ENCODE measurements at regions not wholly inside any gene's neighbourhood (a gene's known extent, or its start where the extent isn't known, plus 50 kb on each side); places are given as distances from the start of the nearest gene placed in this dataset.

DNA sequence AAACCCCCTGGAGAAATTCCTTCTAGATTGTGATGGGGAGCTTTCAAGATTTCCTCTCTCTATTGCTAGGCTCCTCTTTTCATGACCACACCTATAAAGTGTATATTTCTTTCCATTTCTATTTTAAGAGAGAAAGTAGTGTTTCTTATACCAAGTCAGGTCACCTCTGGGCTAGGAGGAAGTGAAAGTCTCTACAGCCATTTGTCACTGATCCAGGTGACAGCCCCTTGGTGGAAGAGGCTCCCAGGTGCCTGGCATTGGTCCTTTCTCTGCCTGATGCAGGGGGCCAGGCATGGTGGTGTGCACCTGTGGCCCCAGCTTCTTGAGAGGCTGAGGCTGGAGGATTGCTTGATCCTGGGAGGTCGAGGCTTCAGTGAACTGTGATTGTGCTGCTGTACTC lies 64.7 kb downstream of the DHCR7 start:
- H3K4me3 ChIP-seq (ENCODE audit: low read depth in 1 of 5, low read length in 5 of 5) = no peak overlapping the region
- no peak overlapping the region for H3K9ac ChIP-seq (ENCODE audit: low read length in 5 of 5)
- H3K36me3 ChIP-seq (ENCODE audit: control insufficient read depth in 5 of 5, insufficient read depth in 5 of 5, low read length in 5 of 5) = no peaks in the 10 kb centered on the region
- H3K4me1 ChIP-seq (ENCODE audit: control insufficient read depth in 5 of 5, insufficient read depth in 5 of 5, low read length in 5 of 5) = no peaks in the 10 kb centered on the region
- H3K27ac ChIP-seq (ENCODE audit: low read depth, low read length) = no peak overlapping the region
- H3K9me3 ChIP-seq (ENCODE audit: control insufficient read depth in 5 of 5, low read length in 5 of 5) = peaks cover 0 to 10% (median 6%) of the 10 kb centered on the region in 5 donors
- H3K27me3 ChIP-seq (ENCODE audit: control insufficient read depth in 5 of 5, insufficient read depth in 4 of 5, low read length in 5 of 5) = peaks cover 4 to 15% (median 8%) of the 10 kb centered on the region in 5 donors

- Histone ChIP-seq H3K4me3 (ENCODE audit: low read depth in 1 of 5, low read length in 5 of 5) (no peak overlapping the region), H3K9me3 (ENCODE audit: control insufficient read depth in 5 of 5, low read length in 5 of 5) (peaks cover 0 to 10% (median 6%) of the 10 kb centered on the region in 5 donors), H3K27me3 (ENCODE audit: control insufficient read depth in 5 of 5, insufficient read depth in 4 of 5, low read length in 5 of 5) (peaks cover 0 to 7% (median 2%) of the 10 kb centered on the region in 5 donors), H3K9ac (ENCODE audit: low read length in 5 of 5) (no peak overlapping the region), H3K4me1 (ENCODE audit: control insufficient read depth in 5 of 5, insufficient read depth in 5 of 5, low read length in 5 of 5) (no peaks in the 10 kb centered on the region), H3K36me3 (ENCODE audit: control insufficient read depth in 5 of 5, insufficient read depth in 5 of 5, low read length in 5 of 5) (no peaks in the 10 kb centered on the region), H3K27ac (ENCODE audit: low read depth, low read length) (no peak overlapping the region)
Measured at GRCh38 chr11:71381781-71382505, 66.2 kb downstream of the DHCR7 start.

- H3K27me3 ChIP-seq (ENCODE audit: control insufficient read depth in 5 of 5, insufficient read depth in 4 of 5, low read length in 5 of 5) = peaks cover 0 to 4% (median 2%) of the 10 kb centered on the region in 5 donors
- peaks cover 0 to 10% (median 6%) of the 10 kb centered on the region in 5 donors for H3K9me3 ChIP-seq (ENCODE audit: control insufficient read depth in 5 of 5, low read length in 5 of 5)
- H3K4me1 ChIP-seq (ENCODE audit: control insufficient read depth in 5 of 5, insufficient read depth in 5 of 5, low read length in 5 of 5) = peaks cover 0 to 3% (median 0%) of the 10 kb centered on the region in 5 donors
- no peak overlapping the region for H3K27ac ChIP-seq (ENCODE audit: low read depth, low read length)
- H3K36me3 ChIP-seq (ENCODE audit: control insufficient read depth in 5 of 5, insufficient read depth in 5 of 5, low read length in 5 of 5) = no peaks in the 10 kb centered on the region
- H3K9ac ChIP-seq (ENCODE audit: low read length in 5 of 5) = no peak overlapping the region
- H3K4me3 ChIP-seq (ENCODE audit: low read depth in 1 of 5, low read length in 5 of 5) = no peak overlapping the region
Measured at GRCh38 chr11:71379701-71380100, 68.5 kb downstream of the DHCR7 start.

DNA sequence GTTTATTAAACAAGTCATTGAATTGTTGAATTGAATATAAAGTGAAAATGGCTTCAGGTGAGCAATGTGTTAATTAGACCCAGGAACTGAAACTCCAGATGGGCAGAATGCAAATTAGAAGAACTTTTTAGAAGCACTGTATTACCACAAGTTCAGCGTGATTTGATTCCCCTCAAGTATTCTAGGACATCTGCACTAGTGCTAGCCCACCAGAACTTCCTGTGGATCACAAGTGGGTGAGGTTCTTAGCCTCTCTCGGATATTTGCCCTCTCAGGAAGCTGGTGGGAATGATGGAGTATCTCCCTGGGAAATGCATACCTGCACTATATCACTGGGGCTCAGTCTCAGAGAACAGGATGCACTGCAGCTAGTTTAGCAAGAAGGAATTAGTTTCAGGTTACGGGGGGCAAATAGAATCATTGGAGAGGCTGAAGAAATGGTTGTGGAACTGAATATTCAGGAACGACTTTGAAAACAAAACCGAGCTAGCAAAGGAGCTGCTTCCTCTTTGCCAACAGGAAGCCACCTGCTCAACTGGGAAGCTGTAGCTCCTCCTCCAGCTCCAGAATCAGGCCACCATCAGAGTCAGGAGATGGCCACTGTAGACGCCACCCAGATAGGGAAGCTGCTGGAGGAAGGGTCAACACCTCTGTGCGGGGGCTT lies 74.3 kb downstream of the DHCR7 start:
- H3K36me3 ChIP-seq (ENCODE audit: control insufficient read depth in 5 of 5, insufficient read depth in 5 of 5, low read length in 5 of 5) = no peaks in the 10 kb centered on the region
- no peak overlapping the region for H3K9ac ChIP-seq (ENCODE audit: low read length in 5 of 5)
- H3K9me3 ChIP-seq (ENCODE audit: control insufficient read depth in 5 of 5, low read length in 5 of 5) = peaks cover 0 to 3% (median 0%) of the 10 kb centered on the region in 5 donors
- H3K27ac ChIP-seq (ENCODE audit: low read depth, low read length) = no peak overlapping the region
- peaks cover 0 to 15% (median 4%) of the 10 kb centered on the region in 5 donors for H3K27me3 ChIP-seq (ENCODE audit: control insufficient read depth in 5 of 5, insufficient read depth in 4 of 5, low read length in 5 of 5)
- peaks cover 0 to 3% (median 0%) of the 10 kb centered on the region in 5 donors for H3K4me1 ChIP-seq (ENCODE audit: control insufficient read depth in 5 of 5, insufficient read depth in 5 of 5, low read length in 5 of 5)
- no peak overlapping the region for H3K4me3 ChIP-seq (ENCODE audit: low read depth in 1 of 5, low read length in 5 of 5)

DNA sequence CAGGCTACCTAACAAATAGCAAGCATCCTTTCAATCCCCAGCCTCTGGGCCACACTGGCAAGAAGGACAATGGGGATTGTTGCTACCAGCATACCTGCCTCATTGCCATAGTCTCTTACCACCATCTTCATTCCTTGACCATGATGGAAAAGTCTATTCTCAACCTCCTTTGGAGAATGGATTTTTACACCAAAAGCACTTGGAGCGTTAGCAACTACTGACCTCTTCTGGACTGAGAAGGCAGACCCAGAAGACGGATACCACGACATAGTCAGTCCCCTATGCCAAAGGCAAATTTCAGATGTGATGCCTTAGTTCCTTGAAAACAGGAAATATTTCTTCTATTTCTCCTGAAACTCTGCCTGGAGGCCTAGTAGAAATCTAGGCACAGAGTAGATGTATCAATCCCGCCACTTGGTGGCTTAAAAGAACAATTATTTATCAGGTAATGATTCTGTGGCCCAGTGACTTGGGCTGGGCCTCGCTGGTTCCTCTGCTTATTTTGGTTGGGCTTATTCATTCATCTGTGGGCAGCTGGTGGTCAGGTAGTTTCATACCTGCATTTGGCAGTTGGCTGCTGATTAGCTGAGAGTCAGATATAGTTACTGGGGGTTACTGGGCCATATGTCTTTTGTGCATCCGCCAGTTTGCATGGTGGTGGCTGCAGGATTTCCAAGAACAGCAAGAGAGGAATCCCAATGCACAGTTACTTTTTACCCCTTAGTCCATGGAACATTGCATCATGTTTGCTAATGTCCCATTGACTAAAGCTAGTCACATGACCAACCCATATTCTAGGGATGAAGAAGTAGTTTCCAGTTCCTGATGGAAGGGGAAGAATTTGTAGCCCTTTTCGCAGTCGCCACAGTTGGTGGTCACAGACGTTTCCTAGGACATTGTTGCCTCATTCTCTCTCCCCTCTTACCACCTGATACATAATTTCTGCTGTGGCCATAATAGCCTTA lies 75.2 kb downstream of the DHCR7 start:
- no peak overlapping the region for H3K4me3 ChIP-seq (ENCODE audit: low read depth in 1 of 5, low read length in 5 of 5)
- H3K9me3 ChIP-seq (ENCODE audit: control insufficient read depth in 5 of 5, low read length in 5 of 5) = peaks cover 0 to 3% (median 0%) of the 10 kb centered on the region in 5 donors
- H3K4me1 ChIP-seq (ENCODE audit: control insufficient read depth in 5 of 5, insufficient read depth in 5 of 5, low read length in 5 of 5) = peaks cover 0 to 3% (median 0%) of the 10 kb centered on the region in 5 donors
- peaks cover 4 to 22% (median 11%) of the 10 kb centered on the region in 5 donors for H3K27me3 ChIP-seq (ENCODE audit: control insufficient read depth in 5 of 5, insufficient read depth in 4 of 5, low read length in 5 of 5)
- H3K36me3 ChIP-seq (ENCODE audit: control insufficient read depth in 5 of 5, insufficient read depth in 5 of 5, low read length in 5 of 5) = no peaks in the 10 kb centered on the region
- H3K9ac ChIP-seq (ENCODE audit: low read length in 5 of 5) = no peak overlapping the region
- no peak overlapping the region for H3K27ac ChIP-seq (ENCODE audit: low read depth, low read length)

DNA sequence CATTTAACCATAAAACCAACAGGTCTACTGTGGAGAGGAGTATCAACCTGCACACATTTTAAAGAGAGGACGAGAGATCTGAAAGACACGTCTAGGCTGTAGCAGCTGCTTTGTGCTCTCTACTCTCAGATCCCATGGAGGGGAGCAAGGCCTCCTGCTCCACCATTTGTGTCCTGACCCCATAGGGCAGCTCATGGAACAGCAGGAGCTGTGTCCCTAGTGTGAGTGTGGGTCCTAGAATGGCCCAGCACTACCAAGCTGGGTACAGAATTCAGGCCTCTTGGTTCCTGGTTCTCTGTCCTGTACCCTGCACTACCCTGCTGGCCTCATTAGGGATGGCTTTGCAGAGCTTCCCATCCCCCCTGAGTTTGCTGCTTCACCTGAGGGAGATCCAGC lies 76.5 kb downstream of the DHCR7 start:
- peaks cover 0 to 3% (median 0%) of the 10 kb centered on the region in 5 donors for H3K4me1 ChIP-seq (ENCODE audit: control insufficient read depth in 5 of 5, insufficient read depth in 5 of 5, low read length in 5 of 5)
- H3K36me3 ChIP-seq (ENCODE audit: control insufficient read depth in 5 of 5, insufficient read depth in 5 of 5, low read length in 5 of 5) = no peaks in the 10 kb centered on the region
- peaks cover 0 to 3% (median 0%) of the 10 kb centered on the region in 5 donors for H3K9me3 ChIP-seq (ENCODE audit: control insufficient read depth in 5 of 5, low read length in 5 of 5)
- no peak overlapping the region for H3K9ac ChIP-seq (ENCODE audit: low read length in 5 of 5)
- no peak overlapping the region for H3K4me3 ChIP-seq (ENCODE audit: low read depth in 1 of 5, low read length in 5 of 5)
- peaks cover 8 to 28% (median 16%) of the 10 kb centered on the region in 5 donors for H3K27me3 ChIP-seq (ENCODE audit: control insufficient read depth in 5 of 5, insufficient read depth in 4 of 5, low read length in 5 of 5)
- no peak overlapping the region for H3K27ac ChIP-seq (ENCODE audit: low read depth, low read length)

GRCh38 chr11:71370895-71371673 lies 77.1 kb downstream of the DHCR7 start:
- Histone ChIP-seq H3K36me3 (ENCODE audit: control insufficient read depth in 5 of 5, insufficient read depth in 5 of 5, low read length in 5 of 5) (no peaks in the 10 kb centered on the region), H3K4me1 (ENCODE audit: control insufficient read depth in 5 of 5, insufficient read depth in 5 of 5, low read length in 5 of 5) (peaks cover 0 to 3% (median 0%) of the 10 kb centered on the region in 5 donors), H3K27me3 (ENCODE audit: control insufficient read depth in 5 of 5, insufficient read depth in 4 of 5, low read length in 5 of 5) (peaks cover 8 to 28% (median 16%) of the 10 kb centered on the region in 5 donors), H3K9me3 (ENCODE audit: control insufficient read depth in 5 of 5, low read length in 5 of 5) (peaks cover 0 to 3% (median 0%) of the 10 kb centered on the region in 5 donors), H3K9ac (ENCODE audit: low read length in 5 of 5) (no peak overlapping the region), H3K27ac (ENCODE audit: low read depth, low read length) (no peak overlapping the region), H3K4me3 (ENCODE audit: low read depth in 1 of 5, low read length in 5 of 5) (no peak overlapping the region)

DNA sequence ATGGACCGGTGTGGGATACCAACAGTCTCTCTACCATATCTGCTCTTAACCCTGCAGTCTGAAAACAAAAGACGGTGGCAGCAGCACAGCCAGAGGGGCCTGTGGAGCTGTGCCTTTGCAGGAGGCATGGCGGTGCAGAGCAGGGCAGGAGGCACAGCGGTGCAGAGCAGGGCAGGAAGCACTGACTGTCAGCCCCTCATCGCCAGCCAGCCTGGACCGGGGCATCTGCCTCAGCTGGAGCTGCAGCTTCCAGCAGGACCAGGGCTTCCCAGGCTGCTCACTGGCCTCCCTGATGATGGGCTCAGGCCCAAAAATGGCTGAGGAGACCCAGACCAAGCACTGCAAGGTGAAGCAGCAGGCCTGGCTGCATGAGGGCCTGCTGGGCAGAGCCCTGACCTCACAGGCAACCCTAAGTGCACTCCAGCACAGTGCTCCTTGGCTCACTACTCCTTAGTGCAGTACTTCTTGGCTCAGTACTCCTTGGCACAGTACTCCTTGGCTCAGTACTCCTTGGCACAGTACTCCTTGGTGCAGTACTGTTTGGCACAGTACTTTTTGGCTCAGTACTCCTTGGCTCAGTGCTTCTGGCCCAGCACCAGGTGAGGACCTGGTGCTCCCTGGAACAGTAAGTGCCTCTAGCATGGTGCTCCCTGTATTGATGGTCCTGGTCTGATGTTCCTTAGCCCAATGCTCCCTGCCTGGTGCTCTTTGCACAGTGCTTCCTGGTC lies 78.0 kb downstream of the DHCR7 start:
- Histone ChIP-seq H3K9me3 (ENCODE audit: control insufficient read depth in 5 of 5, low read length in 5 of 5) (peaks cover 0 to 3% (median 0%) of the 10 kb centered on the region in 5 donors), H3K27me3 (ENCODE audit: control insufficient read depth in 5 of 5, insufficient read depth in 4 of 5, low read length in 5 of 5) (peaks cover 8 to 28% (median 16%) of the 10 kb centered on the region in 5 donors), H3K27ac (ENCODE audit: low read depth, low read length) (no peak overlapping the region), H3K36me3 (ENCODE audit: control insufficient read depth in 5 of 5, insufficient read depth in 5 of 5, low read length in 5 of 5) (no peaks in the 10 kb centered on the region), H3K9ac (ENCODE audit: low read length in 5 of 5) (no peak overlapping the region), H3K4me1 (ENCODE audit: control insufficient read depth in 5 of 5, insufficient read depth in 5 of 5, low read length in 5 of 5) (no peaks in the 10 kb centered on the region), H3K4me3 (ENCODE audit: low read depth in 1 of 5, low read length in 5 of 5) (no peak overlapping the region)

DNA sequence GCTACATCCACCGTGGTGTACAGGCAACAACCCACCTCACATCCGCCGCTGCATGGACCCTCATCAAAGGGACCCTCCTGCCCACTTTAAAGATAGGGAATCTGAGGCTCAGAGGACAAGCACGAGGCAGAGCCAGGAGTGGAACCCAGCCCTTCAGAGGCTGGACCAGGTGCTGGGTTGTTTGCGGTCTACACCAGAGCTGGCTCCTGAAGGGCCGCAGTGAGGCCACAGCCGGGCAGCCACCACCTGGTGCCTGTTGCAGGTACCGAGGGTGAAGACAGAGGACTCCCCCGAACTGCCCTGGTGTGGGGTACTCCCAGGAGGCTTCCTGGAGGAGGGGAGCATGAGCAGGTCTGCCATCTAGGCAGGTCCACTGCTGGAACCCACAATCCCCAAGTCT lies 78.8 kb downstream of the DHCR7 start:
- H3K36me3 ChIP-seq (ENCODE audit: control insufficient read depth in 5 of 5, insufficient read depth in 5 of 5, low read length in 5 of 5) = no peaks in the 10 kb centered on the region
- H3K27me3 ChIP-seq (ENCODE audit: control insufficient read depth in 5 of 5, insufficient read depth in 4 of 5, low read length in 5 of 5) = peaks cover 8 to 28% (median 16%) of the 10 kb centered on the region in 5 donors
- no peak overlapping the region for H3K9ac ChIP-seq (ENCODE audit: low read length in 5 of 5)
- H3K9me3 ChIP-seq (ENCODE audit: control insufficient read depth in 5 of 5, low read length in 5 of 5) = peaks cover 0 to 3% (median 0%) of the 10 kb centered on the region in 5 donors
- no peaks in the 10 kb centered on the region for H3K4me1 ChIP-seq (ENCODE audit: control insufficient read depth in 5 of 5, insufficient read depth in 5 of 5, low read length in 5 of 5)
- H3K27ac ChIP-seq (ENCODE audit: low read depth, low read length) = no peak overlapping the region
- no peak overlapping the region for H3K4me3 ChIP-seq (ENCODE audit: low read depth in 1 of 5, low read length in 5 of 5)
